Adipose tissue (tissue), 3 donors: ENCODE measurements at regions not wholly inside any gene's neighbourhood (a gene's known extent, or its start where the extent isn't known, plus 50 kb on each side); places are given as distances from the start of the nearest gene placed in this dataset.

Experiments
- H3K27ac ChIP-seq: one replicate; pipeline ENCODE4 v1.5.1; 2013; ENCODE audit warnings: low read depth, low read length
- WGBS, 3 donors: extraction: QIAGEN DNeasy Blood & Tissue Kit; methylation state at CpG; one replicate each; pipeline ENCODE4 v1.1.7; 2013; 5-methylcytosine and 5-hydroxymethylcytosine counted together
- donor health status: healthy with polysubstance abuse.
- donor health status: Bipolar disorder and iron deficiency.
- donor health status: healthy.

- H3K27ac ChIP-seq = no peak overlapping the region
- 86 to 97% (median 94%) methylated on average over 5 of the region's 5 CpGs for WGBS, 3 donors
Measured at GRCh38 chr13:40075281-40075680, 419.8 kb downstream of the COG6 start.

- no peak overlapping the region for H3K27ac ChIP-seq
- 80 to 88% (median 86%) methylated on average over 3 of the region's 3 CpGs for WGBS, 3 donors
Measured at GRCh38 chr13:40076765-40077362, 421.4 kb downstream of the COG6 start.

- WGBS, 3 donors = 93 to 97% (median 95%) methylated on average over 9 of the region's 9 CpGs
- H3K27ac ChIP-seq = no peak overlapping the region
Measured at GRCh38 chr13:40077396-40078027, 422.1 kb downstream of the COG6 start.

GRCh38 chr13:40079721-40080120, 424.3 kb downstream of the COG6 start:
- H3K27ac ChIP-seq = no peak overlapping the region
- WGBS, 3 donors = 100% methylated on average over 1 of the region's 1 CpG

DNA sequence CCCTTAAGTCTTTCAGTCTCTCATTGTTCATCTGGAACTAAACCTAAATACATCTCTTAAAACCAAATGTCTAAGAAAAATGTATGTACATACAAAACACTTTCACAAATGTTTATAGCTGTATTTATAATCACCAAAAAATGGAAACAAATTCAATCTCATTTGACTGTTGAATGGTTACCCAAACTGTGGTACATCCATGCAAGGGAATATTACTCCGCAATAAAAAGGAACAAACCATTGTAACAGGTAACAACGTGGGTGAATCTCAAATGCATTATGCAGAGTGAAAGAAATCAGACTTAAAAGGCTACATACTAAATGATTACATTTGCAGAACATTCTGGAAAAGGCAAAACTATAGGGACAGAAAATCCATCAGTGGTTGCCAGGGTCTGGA, 425.2 kb downstream of the COG6 start:
- WGBS, 3 donors = 90 to 96% (median 91%) methylated on average over 2 of the region's 2 CpGs
- H3K27ac ChIP-seq = no peak overlapping the region

- H3K27ac ChIP-seq = no peak overlapping the region
- WGBS, 3 donors = 68 to 76% (median 69%) methylated on average over 8 of the region's 8 CpGs
Measured at GRCh38 chr13:40082639-40083038, 427.2 kb downstream of the COG6 start.

GRCh38 chr13:40083841-40084240, 428.4 kb downstream of the COG6 start:
- 80 to 92% (median 88%) methylated on average over 2 of the region's 2 CpGs for WGBS, 3 donors
- H3K27ac ChIP-seq = no peak overlapping the region

DNA sequence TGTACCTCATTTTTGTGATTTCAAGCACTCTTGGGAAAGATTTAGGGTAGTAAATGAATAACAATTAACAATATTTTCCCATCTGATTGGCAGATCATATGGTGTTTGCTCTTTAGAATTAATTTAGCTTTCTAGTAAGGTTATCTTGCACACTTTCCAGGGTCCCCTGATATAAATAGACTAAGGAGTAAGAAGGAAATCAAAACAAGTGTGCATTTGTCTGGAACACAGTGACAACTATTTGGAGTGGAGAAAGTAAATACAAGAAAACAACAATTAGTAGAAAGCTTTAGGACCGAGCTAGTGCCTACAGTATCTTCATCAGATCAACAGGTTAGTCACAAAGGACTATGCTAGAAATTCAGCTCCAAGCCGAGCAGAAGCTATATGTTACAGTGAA, 429.5 kb downstream of the COG6 start:
- no peak overlapping the region for H3K27ac ChIP-seq
- 63 to 93% (median 90%) methylated on average over 2 of the region's 2 CpGs for WGBS, 3 donors

DNA sequence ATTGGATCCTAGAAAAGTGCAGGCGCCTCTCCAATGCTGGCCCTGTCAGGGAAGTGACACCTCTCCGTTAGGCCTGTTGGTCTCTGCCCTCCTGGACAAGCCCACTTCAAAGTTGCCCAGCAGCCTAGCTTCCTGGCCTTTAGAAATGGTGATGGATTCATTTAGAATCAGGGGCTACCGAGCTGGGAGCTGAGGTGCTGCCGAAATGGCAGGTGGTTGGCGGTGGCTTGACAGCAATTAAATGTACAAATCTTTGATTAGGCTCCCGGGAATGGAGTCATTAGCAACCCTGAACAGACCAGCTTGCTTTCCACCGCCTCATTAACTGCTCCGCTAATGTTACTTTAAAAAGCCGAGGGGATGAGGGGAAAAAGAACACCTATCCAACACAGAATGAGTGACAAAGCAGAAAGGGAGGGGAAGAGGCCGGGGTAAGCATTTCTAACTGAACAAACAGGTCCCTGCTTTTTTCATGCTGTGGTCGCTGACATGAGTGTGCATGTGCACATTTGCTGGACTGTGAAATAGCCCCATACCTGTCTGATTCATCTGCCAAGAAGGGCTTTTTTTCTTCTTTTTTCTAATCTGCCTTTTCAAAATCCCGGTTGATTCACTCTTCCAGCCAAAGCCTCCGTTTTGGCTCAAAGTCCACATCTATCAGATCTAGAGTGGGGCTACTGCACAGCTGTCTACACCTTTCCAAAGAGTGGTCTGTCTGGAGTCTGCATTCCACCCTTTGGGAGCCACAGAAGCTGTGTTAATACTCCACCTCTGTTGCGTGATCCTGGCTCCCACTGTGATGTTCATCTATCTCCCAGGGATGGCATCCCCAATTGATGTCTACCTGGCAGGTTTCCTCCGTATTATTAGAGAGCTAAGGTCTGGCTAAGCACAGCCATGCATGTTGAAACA, 431.9 kb downstream of the COG6 start:
- WGBS, 3 donors = 56 to 82% (median 78%) methylated on average over 15 of the region's 15 CpGs
- H3K27ac ChIP-seq = no peak overlapping the region

DNA sequence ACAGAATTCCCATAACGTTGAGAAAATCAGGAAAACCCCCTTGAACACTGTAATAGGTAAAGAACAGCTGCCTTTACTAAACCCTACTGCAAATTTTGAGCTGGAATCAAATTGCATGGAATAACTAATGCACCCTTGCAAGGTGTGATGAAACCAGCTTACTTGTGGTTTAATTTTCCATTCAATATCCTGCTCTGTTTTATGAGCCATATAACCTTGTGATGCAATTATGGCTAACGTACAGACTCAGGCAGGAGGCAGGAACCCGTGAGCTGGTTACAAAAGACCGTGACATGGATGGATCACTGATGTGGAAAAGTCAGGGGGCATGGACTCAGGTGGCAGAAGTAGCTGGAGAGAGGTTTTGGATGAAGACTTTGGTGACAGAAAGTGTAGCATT, 438.6 kb downstream of the COG6 start:
- no peak overlapping the region for H3K27ac ChIP-seq
- 69 to 88% (median 80%) methylated on average over 4 of the region's 4 CpGs for WGBS, 3 donors

DNA sequence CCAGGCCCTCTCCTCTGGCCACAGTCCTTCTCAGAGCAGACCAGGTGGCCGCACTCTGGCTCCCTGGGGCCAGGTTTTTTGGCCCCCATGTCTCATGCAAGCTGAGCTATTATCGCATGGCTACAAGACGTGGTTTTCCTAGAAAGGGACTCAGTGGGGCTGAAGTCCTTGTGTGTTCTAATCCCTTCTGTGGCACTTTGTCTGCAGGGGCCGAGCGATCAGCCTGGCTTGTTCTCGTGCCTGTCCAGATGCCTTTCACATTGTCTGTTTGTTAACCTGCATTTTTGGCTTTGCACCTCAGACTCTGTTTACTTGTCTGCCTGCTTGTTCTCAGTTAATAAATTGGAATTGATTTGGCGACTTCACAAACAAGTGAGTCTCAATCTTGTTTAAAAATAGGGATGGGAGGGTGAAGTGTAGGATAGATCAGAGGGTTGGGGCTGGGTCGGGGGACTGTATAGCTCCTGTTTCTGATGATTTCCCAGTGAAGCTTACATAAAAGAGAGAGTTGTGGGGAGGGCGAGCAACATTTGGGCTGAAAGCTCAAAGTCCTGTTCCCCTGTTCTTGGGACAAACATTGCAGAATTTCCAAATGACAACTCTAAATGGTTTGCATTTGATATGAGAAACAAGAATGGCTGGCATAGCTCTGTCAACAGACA, 440.4 kb downstream of the COG6 start:
- 62 to 95% (median 94%) methylated on average over 9 of the region's 9 CpGs for WGBS, 3 donors
- no peak overlapping the region for H3K27ac ChIP-seq

DNA sequence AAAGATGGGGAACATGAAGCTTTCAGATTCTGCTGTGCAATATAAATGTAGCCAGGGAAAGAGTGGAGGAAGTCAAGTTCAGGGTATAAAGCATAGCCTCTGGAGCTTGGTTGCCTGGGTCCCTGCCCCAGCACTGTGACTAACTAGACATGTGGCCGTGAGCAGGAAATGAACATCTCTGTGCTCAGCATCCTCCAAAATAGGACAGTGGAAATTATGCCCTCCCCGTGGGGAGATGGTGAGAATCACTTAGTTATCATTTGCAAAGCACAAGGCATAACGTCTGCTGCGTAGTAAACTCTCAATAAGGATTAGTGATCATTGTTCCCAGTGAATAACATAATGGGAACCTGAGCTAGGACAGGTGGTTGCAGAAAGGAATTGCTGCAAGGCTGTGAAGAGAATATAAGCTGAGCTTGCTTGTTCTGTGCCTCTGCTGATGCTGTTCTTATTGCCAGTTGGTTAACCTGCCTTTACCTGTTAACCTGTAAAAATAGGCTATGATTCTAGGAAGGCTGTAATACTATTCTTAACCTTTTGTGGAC, 441.0 kb downstream of the COG6 start:
- 75 to 78% (median 76%) methylated on average over 4 of the region's 4 CpGs for WGBS, 3 donors
- no peak overlapping the region for H3K27ac ChIP-seq

DNA sequence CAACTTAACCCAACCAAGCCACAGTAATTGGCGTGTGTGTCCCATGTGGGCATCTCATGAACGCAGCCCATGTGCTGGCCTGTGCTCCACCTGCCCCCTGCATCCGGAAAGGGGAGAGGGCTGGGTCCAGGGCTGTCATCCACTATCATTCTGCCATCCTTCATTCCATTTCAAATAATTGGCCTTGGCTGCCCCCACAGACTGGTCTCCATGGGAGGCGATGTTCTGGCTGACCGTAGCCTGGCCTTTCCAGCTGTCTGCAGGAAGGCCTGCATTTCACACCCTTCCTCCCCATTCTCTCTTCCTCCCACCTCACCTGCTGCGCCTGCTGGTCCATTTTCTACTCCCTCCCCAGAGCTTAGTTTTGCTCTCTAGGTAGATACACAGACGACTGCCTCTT, 442.8 kb downstream of the COG6 start:
- WGBS, 3 donors = 93 to 97% (median 93%) methylated on average over 7 of the region's 7 CpGs
- H3K27ac ChIP-seq = no peak overlapping the region

- H3K27ac ChIP-seq = no peak overlapping the region
- WGBS, 3 donors = 92 to 96% (median 94%) methylated on average over 3 of the region's 3 CpGs
Measured at GRCh38 chr13:40101708-40102359, 446.4 kb downstream of the COG6 start.

GRCh38 chr13:40102360-40102727, 446.9 kb downstream of the COG6 start:
- WGBS, 3 donors = 93 to 99% (median 94%) methylated on average over 3 of the region's 3 CpGs
- H3K27ac ChIP-seq = no peak overlapping the region

DNA sequence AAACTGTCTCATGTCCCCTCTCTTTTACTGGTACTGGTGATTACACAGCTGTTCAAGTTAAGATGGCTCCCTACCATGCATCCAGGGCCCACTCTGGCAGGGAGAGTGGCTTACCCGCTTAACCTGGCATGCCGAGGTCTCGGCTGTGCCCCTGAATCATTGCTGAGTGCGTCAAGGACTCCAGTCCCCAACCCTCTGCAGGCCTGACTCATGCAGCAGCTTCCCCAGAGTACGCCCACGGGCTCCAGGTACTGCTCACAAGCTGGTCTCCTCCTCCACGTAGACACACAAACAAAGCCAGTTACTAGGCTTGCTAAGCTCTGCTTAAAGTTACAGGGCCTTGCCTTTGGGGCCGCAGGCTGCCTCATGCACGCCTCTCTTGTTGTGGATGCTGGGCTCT, 447.4 kb downstream of the COG6 start:
- no peak overlapping the region for H3K27ac ChIP-seq
- WGBS, 3 donors = 81 to 88% (median 83%) methylated on average over 9 of the region's 9 CpGs

DNA sequence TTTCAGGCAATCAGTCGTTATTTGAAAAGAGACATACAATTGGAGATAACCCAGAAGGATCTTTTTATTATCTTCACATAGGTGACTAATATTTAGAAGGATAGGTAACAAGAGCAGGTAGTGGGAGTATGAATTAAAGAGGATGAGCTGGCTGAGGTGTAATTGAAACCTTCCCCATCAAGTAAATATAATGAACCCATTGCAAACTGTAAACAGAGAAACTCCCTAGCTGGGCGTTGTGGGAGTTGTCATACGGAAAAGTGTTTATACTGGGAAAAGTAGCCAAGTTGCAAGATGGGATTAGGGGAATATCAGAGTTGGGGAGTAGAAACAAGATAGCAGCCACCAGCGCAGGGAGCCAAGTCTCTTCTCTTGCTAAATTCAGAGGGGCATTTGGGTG, 448.4 kb downstream of the COG6 start:
- 55 to 85% (median 65%) methylated on average over 4 of the region's 4 CpGs for WGBS, 3 donors
- H3K27ac ChIP-seq = no peak overlapping the region

- no peak overlapping the region for H3K27ac ChIP-seq
- 86 to 95% (median 92%) methylated on average over 5 of the region's 5 CpGs for WGBS, 3 donors
Measured at GRCh38 chr13:40105231-40105630, 449.8 kb downstream of the COG6 start.
